SH-SY5Y (cell line): ENCODE measurements at regions not wholly inside any gene's neighbourhood (a gene's known extent, or its start where the extent isn't known, plus 50 kb on each side); places are given as distances from the start of the nearest gene placed in this dataset.

Source experiments
- GATA2 ChIP-seq: IDR thresholded peaks from 2 replicates; pipeline ENCODE4 v1.6.1; 2011; ENCODE audit warnings: mild to moderate bottlenecking, low read depth, low read length
- GATA3 ChIP-seq: IDR thresholded peaks from 2 replicates; pipeline ENCODE4 v1.6.1; 2011; ENCODE audit warnings: low read depth, mild to moderate bottlenecking, low read length, moderate library complexity

DNA sequence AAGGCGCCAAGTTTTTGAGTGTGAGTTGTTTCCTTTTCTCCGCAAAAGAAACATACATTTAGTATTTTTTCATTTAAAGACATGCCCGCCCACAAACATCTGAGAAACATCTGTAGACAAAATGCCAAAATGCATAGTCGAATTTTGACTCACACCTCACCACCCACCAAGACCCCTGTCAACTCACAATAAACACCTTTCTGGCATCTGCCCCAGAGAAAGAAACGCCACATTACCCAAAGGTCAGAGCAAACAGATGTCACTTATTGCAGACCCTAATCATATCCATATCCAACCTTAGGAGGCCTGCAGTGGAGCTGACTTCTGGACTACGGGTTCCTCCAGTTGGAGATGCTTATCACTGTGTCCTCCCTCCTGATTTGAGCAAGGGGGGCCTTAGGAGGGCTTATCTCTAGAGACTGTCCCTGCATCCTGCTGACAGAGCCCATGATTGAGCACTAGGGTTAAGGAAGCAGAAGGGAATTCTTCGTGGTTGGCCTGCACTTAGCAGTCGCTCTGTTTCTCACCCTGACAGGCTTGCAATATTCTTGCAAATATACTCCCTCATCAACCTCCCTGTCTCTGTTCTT lies 90.5 kb upstream of the TBX18 start:
- TF ChIP-seq GATA2 (no peak; the same call in 1 of the 2 replicates), GATA3 (no peak)
